ENCODE measurements at regions not wholly inside any gene's neighbourhood (a gene's known extent, or its start where the extent isn't known, plus 50 kb on each side); places are given as distances from the start of the nearest gene placed in this dataset.

DNA sequence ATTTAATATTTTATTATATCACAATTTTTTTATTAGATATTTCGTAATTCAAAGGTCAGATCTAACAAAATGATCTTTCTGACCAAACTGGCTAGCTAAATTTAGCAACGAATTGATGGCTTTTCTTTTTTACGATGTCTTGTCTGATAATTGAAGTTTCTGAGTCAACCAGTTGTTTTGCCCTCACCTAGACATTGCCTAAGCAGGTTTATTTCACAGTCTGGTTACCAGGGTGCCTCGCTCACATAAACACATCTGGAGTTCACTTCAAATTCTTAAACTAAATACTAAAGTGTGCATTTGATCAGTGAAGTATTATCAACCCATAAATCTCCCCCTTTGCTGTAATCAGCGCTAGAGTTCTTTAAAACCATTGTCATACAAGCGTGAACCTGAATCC is 448.3 kb downstream of the TLE4 start:
- no peak for DNase-seq

DNA sequence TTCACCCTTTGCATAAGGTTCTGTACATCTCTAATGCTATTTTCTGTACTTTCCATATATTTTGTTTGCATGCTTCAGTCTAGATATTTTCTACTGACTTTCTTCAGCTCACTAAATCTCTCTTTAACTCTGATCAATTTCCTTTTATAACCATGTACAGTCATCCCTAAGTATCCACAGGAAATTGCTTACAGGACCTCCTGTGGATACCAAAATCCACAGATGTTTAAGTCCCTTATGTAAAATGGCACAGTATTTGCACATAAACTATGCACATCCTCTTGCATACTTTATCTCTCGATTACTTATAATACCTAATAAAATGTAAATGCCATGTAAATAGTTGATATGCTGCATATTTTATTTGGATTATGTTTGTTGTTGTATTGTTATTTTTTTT is 442.1 kb downstream of the TLE4 start:
- DNase-seq = no peak

DNA sequence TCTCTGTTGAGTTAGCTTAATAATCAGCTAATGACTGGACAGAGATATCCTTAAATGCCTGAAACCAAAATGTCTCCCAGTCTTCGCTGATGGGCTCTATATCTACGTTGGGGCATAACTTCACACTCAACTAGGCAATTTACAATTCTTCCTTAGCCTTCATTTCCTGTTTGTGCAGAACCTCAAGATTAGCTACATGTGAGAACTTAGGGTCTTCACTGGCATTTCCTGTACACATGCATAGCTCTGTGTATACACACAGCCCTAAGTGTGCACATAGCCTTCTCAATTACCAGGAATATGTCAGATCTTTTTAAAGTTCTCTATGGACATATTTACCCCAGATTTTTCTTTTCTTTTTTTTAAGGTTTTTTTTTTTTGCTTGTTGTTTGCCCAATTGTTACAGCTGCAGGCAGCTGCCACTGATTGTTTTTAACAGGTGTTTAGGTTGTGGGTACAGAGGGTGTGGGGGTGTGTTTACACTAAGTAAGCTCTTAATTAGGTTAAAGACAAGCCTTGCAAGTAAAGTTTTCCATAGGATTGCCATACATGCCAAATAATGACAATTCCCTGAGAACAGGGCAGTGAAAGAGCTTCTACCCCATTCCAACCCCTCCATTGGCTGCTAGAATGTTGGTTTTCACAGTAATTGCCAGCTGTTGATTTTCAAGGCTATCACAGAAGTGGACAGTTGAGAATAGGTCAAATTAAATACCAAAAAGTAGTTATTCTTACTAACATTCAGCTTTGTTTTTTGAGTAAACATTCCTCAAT is 441.0 kb downstream of the TLE4 start:
- no peak for DNase-seq

DNA sequence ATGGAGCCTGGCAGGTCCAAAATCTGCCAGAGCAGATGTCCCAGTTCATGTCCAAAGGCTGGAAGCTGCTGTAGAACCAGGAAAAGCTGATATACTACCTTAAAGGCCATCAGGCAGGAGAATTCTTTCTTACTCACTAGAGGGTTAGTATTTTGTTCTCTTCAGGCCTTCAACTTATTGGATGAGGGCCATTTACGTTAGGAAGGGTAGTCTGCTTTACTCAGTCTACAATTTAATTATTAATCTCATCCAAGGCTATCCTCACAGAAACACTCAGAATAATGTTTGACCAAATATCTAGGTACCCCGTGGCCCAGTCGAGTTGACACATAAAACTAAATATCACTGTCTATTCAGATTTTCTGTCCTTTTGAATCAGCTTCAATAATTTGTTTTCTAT is 437.4 kb downstream of the TLE4 start:
- no peak for DNase-seq

DNA sequence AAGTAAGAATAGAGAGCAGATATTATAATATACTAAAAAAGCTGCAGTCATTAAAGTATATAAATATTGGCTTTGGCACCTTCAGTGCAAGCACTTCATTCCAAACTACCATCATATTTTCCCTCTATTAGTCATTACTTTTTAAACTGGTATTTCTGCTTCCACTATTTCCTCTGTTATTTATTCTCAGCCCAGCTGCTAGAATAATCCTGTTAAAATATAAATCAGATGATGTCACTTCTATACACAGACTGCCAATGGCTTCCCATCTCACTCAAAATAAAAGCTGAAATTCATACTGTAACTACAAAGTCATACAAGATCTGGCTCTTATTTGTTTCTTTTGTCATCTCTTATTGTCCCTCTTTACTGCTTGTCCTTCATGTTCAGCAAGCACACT is 432.9 kb downstream of the TLE4 start:
- DNase-seq = no peak

DNA sequence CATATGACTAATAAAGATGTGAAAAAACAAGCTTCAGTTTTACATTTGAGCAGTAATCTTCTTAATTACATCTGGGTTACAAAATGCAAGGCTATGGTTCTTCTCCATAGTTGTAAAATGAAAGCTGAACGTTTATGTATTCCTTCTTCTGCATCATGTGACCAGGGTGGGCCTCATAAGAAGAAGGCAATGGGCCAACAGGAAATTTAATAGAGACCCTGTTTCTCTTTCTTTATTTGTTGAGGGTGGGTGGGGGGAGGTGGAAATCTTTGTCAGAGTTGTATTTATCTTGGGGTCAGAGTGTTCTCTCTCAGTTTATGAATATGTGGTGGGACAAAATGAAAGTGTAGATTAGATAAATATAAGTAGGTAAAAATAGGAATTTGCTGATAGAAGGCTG is 418.8 kb downstream of the TLE4 start:
- no peak for DNase-seq

DNA sequence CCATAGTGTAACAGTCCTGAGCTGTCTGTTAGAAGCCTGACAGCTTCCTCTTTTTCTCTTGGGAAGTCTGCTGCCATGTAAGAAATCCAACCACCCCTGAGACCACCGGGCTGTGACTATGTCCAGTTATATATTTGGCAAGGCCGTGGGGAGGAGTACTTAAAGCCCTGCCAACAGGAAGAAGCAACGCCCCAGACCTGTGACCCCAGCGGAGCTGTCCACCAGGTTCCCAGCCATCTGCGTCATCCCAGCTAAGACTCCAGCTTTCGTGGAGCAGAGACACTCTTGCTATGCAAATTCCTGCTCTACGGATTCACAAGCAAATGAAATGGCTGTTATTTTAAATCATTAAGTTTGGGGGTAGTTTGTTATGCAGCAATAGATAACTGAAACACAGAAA is 417.3 kb downstream of the TLE4 start:
- no peak for DNase-seq

DNA sequence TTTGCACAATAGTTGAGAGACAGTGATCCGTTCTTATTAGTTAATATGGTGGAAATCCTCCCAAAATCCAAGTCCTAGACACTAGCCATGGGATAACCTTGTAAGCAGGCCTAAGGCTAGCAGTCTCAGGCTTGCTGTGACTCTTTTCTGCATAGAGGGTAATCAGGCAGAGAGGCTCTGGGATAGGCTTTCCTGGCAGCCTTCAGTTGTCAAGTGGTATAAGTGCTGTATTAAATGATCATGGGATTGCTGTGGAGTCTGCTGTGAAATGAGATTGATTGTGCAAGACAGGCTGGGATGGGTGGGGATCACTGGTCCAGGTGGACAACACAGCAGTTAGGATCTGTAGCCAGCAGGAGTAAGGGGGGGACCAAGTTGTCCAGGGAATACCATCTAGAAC is 416.4 kb downstream of the TLE4 start:
- DNase-seq = no peak

DNA sequence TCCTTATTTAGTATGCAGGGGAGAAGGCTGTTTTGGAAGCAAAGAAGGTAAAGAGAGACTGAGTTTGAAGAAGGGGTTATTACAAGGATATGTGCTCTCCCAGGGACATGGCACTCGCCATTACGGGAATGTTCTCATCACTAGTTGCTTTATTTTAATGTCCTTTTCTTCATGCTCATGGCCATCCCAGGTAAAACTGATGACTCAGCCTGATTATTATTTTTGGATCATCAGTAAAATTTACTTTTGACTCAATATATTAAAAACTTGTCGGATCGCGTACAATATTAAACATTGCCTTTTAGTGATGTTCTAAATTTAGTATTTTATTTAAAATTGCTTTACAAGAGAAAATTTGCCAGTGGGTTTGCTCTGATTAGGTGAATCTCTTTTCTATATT is 414.7 kb downstream of the TLE4 start:
- DNase-seq = no peak

DNA sequence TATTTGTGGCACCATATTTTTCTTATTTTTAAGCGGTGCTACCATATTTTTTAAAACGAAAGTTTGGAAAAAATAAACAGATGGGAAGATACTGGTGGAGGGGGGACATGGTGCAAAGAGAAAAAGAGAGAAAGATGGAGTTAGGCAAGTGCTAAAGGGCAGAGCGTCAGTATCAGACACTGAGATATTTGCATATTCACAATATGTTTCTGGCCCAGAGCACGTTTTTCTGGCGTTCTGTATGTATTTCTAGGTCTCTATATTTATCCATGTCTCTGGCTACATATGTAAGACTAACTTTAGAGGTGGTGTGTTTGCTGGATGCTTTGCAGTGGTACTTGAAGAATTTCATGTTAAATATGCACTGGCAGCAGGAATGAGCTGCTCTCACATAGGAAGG is 414.0 kb downstream of the TLE4 start:
- DNase-seq = no peak

DNA sequence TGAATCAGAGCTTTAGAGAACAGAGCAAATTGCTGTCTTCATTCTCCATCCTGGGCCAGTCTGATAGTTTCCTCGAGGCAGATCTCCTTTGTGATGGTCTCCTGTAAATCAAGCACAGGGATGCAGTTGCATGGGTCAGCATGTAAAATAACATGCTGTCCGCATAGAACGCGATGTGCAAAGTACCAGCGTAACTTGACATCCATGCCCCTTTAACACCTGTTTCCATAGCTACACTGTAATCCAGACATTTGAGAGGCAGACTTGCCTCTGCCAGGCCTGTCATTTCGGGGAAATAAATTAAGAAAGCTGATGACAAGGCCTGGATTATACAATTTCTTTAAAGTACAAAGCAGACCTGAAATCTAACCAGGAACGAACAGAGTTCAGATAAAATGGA is 413.5 kb downstream of the TLE4 start:
- no peak for DNase-seq

DNA sequence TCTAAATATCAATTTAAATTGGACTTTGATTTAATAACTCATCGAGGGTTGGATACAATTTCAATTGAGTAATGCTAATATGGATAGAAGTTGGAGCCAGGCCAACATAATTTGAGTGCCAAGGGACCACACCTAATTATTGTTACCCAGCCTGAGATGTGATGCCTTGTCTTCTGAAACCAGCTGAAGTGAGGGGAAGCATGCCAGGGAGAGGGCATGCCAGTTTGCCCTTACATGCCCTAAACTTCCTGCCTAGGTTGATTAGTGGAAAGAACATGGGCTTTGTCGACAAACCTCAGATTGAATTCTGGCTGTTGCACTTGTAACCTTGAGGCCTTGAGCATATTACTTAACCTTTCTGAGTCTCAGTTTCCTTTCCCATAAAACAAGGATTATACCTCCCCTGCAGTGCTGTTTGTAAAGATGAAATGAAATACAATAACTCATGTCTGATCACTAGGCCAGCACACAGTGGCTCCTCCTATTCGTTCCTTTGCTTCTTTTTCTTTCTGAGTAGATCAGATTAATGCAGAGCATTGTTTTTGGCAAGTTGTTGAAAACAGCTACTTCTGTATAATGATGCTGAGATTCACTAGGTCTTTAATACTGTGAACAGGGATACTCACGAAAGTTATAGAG is 412.8 kb downstream of the TLE4 start:
- DNase-seq = no peak

DNA sequence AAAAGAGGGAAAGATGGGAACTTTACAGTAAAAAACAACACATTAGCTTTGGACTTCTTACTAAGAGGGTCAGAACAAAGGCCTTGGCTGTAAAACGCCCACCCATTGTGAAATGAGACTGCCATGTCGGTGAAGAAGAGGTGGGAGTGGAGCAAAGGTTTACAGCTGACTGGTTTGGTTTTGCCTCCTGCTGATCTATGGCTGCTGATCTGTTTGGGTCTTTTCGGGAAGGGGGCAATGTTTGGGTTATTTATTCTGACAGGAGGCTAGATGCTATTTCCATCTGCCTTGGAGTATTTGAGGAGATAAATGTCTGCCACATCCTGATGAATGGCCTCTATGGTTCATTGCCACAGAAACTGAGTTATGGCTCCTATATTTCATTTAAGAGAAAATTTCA is 408.7 kb downstream of the TLE4 start:
- DNase-seq = no peak

DNA sequence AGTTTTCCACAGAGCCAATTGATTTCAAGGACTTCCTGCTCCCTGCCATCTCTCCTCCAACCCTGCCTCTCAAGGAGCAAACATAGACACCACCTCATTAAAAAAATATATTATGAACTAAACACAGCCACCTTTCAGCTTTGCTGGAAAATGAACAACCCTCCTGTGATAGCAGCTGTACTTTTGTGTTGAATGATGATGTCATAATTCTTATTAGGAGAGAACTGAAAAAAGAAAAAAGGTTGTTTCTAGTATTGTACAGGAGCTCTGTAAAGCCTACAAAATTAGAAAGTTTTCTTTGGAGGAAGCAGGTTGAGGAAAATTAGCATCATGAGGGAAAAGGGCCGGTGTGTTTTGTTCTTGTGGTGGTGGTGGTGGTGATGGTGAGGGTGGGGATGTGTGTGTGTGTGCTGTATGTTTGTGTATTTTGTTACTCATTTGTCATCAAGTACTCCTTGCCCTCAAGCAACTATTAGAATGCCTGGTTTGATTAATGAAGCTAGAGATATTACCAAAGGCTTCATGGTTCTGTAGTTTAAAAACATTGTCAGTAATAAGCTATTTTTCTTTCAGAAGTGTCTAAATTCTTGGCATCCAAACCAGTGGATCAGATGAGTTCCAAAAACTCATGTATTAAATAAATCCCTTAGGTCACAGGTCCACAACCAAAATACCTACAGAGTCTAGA is 405.9 kb downstream of the TLE4 start:
- no peak for DNase-seq

DNA sequence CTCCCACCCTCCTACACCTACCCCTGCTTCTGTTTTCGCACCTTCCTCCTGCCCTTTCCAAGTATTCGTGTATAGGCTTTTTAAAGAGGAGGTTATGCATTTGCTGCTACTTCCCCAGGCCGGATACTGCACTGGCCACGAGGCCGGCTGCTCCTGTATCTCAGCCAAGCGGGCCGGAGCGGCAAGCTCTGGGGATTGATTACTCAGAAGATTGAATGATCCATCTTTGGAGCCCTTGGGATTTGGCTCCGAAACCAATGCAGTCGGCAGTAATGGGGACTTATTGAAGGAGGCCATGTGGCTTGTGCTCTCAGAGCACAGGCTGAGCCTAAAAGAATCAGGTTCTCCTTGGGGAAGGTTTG is 405.3 kb downstream of the TLE4 start:
- DNase-seq = no peak

DNA sequence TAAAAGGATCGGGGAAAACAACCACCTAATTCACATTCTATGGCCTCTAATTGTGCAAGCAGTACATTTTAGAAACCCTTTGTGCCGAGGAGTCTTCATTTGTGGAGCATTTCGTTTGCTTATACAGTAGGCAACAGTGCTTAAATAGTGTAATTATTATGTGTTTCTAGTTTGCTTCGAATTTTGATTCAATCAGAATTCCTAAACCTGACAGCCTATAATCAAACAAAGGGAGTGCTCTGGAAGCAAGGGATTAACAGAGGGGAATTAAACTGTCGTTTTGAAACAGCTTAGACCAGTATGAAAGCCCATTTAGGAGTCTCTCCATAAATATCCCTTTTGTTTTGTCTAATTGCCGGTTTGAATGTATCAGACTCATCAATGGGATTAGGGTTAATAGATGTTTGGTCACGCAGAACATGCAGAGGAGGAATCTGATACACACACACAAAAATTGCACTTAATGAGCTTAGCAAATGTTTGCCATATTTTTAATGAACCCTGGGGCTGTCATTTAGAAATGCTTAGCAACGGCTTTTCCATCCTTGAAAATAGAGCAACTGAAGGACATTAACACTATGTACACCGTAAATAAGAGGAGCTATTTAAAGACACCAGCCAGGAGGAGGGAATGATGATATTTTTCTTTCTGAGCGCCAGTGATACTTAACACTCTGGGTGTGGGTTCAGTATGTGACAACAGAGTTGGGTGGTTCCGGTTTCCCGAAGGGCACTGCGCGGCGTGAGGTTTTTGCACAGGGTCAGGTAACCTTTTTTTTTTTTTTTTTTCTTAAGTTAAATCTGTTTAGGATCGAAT is 404.7 kb downstream of the TLE4 start:
- no peak for DNase-seq

DNA sequence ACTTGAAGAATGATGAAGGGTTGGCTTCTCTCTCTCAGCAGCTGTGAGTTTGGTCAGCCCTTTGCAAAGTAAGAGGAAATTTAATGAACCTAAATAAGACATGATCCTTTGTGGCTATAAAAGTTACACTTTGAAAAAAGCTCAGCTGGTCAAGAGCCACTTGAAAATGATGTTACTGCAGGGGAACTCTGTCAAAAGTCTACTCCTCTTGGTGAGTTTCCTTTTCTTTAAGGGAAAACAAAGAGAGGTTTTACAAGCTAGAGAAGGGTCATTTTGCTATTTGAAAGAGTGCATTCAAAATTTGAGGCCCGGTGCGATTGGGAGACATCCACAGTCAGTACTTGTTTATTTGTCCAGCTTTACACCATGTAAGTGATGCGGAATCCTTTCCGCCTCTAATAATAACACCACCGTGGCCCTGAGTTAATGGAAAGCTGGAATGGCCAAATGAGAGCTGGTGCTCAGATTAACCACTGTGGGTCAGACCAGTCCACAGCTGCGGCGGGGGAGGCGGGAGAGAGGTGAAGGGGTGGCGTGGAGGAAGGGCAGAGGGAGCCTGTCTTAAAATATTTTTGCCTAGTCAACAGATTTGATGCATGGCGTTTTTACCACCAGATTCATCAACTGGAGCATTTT is 404.0 kb downstream of the TLE4 start:
- DNase-seq = no peak

DNA sequence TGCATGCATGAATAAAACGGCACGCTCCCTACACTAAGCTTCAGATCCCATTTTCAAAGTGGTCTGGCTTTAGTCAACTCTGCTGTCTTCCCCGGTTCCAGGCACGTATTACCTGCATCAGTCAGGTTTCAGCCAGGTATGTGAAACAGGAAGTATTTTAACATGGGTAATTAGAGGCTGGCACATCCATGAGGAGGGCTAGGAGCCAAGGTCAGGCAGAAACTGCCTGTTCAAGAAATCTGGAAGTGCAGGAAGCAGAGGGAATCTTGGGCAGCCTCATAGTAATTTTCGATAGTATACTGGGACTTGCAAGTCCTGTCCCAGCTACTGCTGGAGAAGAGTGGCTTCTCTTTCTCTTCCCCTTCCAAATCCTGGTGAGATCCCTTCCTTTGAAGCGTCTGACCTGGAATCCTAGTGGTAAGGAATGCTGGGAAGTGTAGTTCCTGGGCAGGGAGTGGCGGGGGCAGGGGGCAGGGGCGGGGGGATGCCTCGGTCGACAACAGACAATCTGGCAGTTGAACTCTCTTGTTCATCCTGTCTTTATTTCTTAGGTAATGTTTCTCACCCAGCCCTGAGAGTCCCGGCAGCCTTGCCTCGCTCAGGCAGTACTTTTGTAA is 403.1 kb downstream of the TLE4 start:
- DNase-seq = no peak

DNA sequence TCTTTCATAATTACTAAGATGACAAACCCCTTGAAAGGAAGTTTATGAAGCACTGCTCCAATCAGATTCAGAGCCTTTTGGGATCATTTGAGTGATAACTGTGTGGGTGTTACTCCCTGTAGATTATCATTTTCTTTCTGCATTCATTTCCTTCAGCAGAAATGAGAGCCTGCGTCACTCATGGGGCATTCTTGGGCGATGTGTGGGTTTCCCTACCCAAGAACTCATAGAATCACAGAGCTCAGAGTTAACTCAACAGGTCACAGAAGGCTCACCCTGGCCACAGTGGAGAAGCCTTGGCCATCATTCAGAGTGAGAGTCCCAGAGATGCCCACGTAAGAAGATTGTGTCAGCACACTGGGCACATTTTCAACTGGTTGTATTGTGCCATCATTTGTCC is 401.9 kb downstream of the TLE4 start:
- DNase-seq = no peak

DNA sequence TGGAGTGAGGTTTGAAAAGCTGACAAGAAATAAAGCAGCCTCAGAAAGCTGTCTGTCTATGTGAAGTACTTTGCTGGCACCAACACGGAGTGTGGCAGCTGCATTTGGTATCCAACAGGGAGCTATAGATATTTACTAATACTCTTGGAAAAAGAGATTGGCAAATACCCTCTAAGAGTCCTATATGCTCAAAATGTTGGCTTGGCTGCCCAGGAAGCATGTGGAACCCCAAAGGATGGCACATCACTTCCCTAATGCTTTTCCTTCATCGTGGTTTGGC is 398.3 kb downstream of the TLE4 start:
- no peak for DNase-seq

DNA sequence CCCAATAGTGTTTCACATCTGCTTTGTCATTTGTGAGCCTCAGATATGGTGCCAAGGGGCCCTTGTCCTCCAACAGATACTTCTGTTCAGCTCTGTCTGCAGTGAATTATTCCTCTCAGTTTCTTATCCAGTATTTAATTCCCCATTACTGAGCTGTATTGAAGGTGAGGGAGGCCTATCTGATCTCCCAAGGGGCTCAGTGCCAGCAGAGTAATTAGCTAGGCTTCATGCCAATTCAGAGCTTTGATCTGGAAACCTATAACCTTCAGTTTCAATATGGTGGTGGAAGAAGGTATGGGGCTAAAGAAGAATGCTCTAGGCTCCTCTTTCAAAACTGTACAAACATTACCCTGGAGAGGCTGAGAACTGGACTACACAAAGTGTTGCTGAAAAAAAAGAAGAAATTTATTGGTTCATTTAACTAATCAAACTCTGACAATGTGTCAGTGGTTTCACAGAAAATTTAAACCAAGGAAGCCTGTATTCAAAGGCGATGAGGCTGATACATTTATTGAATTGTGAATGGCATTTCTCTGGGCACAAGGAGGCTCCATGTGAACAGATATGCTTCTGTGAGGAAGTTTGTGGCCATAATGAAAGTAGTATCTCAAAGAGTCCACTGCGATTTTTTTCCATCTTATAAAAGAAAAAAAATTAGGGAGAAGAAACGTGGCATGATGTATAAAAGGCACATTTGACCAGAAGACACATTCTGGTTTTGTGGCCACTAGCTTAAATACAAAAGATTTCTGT is 397.8 kb downstream of the TLE4 start:
- DNase-seq = no peak

DNA sequence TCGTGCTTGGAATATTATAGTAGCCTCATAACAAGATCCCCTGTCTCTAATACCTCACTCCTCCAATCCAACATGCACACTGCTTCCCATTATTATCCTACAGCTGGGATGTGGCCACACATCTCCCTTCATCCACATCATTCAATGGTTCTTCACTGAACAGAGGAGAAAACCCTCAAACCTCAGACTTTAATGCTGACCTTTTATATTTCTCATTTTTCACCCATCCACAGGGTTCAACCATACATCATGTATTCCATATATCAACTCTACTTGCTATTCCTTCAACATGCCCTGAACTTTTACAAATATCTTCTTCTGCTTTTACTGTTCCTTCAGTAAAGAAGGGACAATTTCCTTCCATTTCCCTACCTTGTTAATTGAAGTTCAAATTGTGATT is 396.8 kb downstream of the TLE4 start:
- no peak for DNase-seq
